ENCODE measurements at regions not wholly inside any gene's neighbourhood (a gene's known extent, or its start where the extent isn't known, plus 50 kb on each side); places are given as distances from the start of the nearest gene placed in this dataset.

DNA sequence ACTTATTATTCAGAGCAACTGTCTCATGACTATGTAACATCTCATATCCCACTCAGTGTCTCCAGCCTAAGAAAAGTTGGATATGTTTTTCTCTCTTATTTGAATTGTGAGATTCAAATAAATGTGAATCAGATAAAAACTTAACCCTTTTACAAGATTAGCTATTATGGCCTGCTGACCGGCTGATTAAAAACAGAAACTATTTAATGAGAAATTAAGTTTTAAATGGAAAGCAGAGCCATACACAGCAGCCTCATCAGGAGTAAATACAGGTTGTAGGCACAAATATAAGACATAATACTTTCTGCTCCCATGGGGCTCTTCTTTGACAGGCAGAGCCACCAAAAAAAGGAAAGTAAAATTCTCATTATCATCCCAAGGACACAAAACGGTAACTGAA is 307.0 kb upstream of the PRMT6 start:
- Histone ChIP-seq H3K27ac (no peak overlapping the region), H3K9me3 (ENCODE audit: severe bottlenecking) (no peaks in the 10 kb centered on the region), H3K4me3 (ENCODE audit: low read depth, low read length) (no peak overlapping the region), H3K36me3 (no peaks in the 10 kb centered on the region), H3K27me3 (ENCODE audit: insufficient read depth, low read depth, severe bottlenecking) (no peaks in the 10 kb centered on the region)
- DNase-seq: no peak
- TF ChIP-seq, protein P1, sequence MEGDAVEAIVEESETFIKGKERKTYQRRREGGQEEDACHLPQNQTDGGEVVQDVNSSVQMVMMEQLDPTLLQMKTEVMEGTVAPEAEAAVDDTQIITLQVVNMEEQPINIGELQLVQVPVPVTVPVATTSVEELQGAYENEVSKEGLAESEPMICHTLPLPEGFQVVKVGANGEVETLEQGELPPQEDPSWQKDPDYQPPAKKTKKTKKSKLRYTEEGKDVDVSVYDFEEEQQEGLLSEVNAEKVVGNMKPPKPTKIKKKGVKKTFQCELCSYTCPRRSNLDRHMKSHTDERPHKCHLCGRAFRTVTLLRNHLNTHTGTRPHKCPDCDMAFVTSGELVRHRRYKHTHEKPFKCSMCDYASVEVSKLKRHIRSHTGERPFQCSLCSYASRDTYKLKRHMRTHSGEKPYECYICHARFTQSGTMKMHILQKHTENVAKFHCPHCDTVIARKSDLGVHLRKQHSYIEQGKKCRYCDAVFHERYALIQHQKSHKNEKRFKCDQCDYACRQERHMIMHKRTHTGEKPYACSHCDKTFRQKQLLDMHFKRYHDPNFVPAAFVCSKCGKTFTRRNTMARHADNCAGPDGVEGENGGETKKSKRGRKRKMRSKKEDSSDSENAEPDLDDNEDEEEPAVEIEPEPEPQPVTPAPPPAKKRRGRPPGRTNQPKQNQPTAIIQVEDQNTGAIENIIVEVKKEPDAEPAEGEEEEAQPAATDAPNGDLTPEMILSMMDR (IDR thresholded peaks at IDR 0.05; ENCODE audit: low read depth, low read length): no peak

DNA sequence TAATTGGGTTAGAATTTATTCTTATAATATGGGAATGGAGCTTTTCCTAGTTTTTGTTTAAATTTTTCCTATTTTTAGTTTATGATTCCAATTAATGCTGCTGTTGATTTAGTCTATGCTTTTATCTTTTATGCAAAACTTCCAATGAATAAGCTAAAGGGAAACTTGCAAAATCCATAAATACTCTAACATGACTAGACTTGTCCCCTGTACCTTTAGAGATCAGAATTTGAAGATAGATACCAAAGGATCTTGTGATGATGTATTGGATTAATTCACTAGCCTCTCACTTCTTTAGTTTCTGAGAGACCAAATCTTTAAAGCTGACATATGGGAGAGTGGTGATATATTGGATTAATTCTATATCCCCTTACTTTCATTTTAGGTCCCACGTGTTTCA is 306.6 kb upstream of the PRMT6 start:
- DNase-seq: no peak
- Histone ChIP-seq H3K36me3 (no peaks in the 10 kb centered on the region), H3K27me3 (ENCODE audit: insufficient read depth, low read depth, severe bottlenecking) (no peaks in the 10 kb centered on the region), H3K27ac (no peak overlapping the region), H3K4me3 (ENCODE audit: low read depth, low read length) (no peak overlapping the region), H3K9me3 (ENCODE audit: severe bottlenecking) (no peaks in the 10 kb centered on the region)
- TF ChIP-seq, protein P1 (IDR thresholded peaks at IDR 0.05; ENCODE audit: low read depth, low read length): no peak

DNA sequence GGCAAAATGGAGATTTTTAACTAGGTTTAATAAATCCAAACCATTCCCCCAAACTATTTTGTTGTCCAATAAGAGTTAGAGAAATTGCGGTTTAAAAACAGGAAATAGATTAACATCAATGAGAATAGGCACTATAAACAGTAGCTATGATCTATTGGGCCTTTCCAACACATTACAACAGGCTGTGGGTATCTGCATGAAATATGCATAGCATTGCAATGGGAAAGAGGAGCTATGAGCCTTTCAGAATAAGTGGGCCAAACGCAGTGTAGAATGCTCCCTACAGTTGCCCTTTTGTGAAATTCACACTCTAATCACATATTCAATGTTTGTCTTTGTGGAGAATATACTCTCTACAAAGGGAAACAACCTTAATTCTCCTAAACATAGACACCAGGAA is 305.5 kb upstream of the PRMT6 start:
- H3K4me3 ChIP-seq (ENCODE audit: low read depth, low read length): no peak overlapping the region
- H3K9me3 ChIP-seq (ENCODE audit: severe bottlenecking): no peaks in the 10 kb centered on the region
- no peaks in the 10 kb centered on the region for H3K27me3 ChIP-seq (ENCODE audit: insufficient read depth, low read depth, severe bottlenecking)
- TF ChIP-seq, protein P1 (IDR thresholded peaks at IDR 0.05; ENCODE audit: low read depth, low read length): no peak
- no peaks in the 10 kb centered on the region for H3K36me3 ChIP-seq
- H3K27ac ChIP-seq: no peak overlapping the region
- no peak for DNase-seq

DNA sequence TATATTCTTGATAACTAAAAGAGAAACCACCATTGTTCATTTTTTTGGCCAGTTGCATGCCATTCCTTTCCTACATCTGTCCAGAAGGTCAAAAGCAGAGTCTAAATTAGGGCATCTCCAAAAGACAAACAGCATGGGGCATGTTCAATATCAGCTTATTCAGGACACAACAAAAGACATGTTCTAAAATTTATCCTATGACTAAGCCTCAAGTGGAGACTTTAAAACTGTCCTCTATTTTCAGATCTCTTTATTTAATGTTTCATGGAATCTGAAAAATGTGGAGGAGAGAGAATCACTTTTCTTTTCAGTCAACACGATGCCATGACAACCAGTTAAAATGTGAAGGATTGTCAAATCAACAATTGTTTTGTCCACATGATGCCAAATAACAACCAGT is 303.4 kb upstream of the PRMT6 start:
- no peaks in the 10 kb centered on the region for H3K27me3 ChIP-seq (ENCODE audit: insufficient read depth, low read depth, severe bottlenecking)
- TF ChIP-seq, protein P1 (IDR thresholded peaks at IDR 0.05; ENCODE audit: low read depth, low read length): no peak
- no peaks in the 10 kb centered on the region for H3K9me3 ChIP-seq (ENCODE audit: severe bottlenecking)
- no peak overlapping the region for H3K4me3 ChIP-seq (ENCODE audit: low read depth, low read length)
- no peaks in the 10 kb centered on the region for H3K36me3 ChIP-seq
- no peak overlapping the region for H3K27ac ChIP-seq
- DNase-seq: no peak

DNA sequence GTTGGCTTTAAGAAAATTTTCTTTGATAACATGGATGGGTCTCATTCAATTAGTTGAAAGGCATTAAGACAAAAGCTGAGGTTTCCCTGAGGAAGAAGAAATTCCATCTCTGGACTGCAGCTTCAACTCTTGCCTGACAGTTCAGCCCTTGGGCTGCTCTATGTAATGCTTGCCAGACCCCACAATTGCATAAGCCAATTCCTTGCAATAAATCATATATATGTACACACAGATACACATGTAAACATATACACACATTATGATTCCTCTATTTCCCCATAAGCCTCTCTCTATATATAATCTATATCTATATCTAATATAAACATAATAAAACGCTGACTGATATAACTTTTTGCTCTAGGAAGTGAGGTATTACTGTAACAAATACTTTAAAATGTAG is 301.5 kb upstream of the PRMT6 start:
- no peaks in the 10 kb centered on the region for H3K36me3 ChIP-seq
- H3K4me3 ChIP-seq (ENCODE audit: low read depth, low read length): no peak overlapping the region
- H3K27me3 ChIP-seq (ENCODE audit: insufficient read depth, low read depth, severe bottlenecking): no peaks in the 10 kb centered on the region
- no peak overlapping the region for H3K27ac ChIP-seq
- DNase-seq: no peak
- no peaks in the 10 kb centered on the region for H3K9me3 ChIP-seq (ENCODE audit: severe bottlenecking)
- TF ChIP-seq, protein P1 (IDR thresholded peaks at IDR 0.05; ENCODE audit: low read depth, low read length): no peak

DNA sequence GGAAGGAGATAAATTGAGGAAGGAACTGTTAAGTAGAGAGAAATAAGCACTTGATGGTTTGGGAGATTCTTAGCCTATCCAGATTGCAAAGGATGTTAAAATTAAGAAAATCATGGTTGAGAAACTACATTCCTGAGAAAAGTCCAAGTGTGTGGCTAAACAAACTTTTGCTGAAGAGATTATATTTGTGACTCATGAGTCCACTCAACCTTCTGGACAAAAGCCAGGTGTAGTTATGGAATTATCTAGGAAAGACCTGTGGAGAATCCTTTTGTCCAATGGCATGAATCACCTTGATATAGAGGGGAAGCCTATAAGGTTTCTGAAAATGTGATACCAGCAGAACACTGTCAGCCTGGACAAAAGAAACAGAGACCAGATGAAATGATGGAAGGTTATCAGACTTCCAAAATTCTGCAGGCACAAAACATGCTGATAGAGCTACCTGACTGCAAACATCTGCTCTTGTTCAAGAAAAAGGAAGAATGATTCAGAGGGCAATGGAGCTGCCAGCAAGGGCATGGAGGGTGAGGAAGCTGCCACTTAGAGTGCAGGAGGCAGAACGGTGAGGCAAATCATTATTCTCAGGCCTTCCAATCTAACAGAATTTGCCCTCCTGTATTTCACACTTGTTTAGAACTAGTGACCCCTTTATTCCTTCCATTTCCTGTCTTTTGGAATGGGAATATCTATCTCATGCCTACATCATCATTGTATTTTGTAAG is 300.6 kb upstream of the PRMT6 start:
- H3K27ac ChIP-seq: no peak overlapping the region
- no peaks in the 10 kb centered on the region for H3K27me3 ChIP-seq (ENCODE audit: insufficient read depth, low read depth, severe bottlenecking)
- no peaks in the 10 kb centered on the region for H3K9me3 ChIP-seq (ENCODE audit: severe bottlenecking)
- DNase-seq: no peak
- H3K36me3 ChIP-seq: no peaks in the 10 kb centered on the region
- TF ChIP-seq, protein P1 (IDR thresholded peaks at IDR 0.05; ENCODE audit: low read depth, low read length): no peak
- H3K4me3 ChIP-seq (ENCODE audit: low read depth, low read length): no peak overlapping the region

All from WERI-Rb-1 (cell line).